OCI-LY3 (cell line): ENCODE measurements at regions not wholly inside any gene's neighbourhood (a gene's known extent, or its start where the extent isn't known, plus 50 kb on each side); places are given as distances from the start of the nearest gene placed in this dataset.

ENCODE experiments used
- EZH2phosphoT487 ChIP-seq: fragments of 200-600 bp; shearing (Covaris generic); IDR thresholded peaks from 2 replicates; pipeline ENCODE4 v1.6.1; 2018; ENCODE audit warnings: antibody characterized with exemption, mixed run types, low read depth
- TF ChIP-seq, protein P1 (sequence below): fragments of 200-600, 300-600 bp; sonication (generic); IDR thresholded peaks from 2 replicates; pipeline ENCODE4 v1.5.1; 2014; ENCODE audit warnings: antibody characterized with exemption, low read length, low read depth

DNA sequence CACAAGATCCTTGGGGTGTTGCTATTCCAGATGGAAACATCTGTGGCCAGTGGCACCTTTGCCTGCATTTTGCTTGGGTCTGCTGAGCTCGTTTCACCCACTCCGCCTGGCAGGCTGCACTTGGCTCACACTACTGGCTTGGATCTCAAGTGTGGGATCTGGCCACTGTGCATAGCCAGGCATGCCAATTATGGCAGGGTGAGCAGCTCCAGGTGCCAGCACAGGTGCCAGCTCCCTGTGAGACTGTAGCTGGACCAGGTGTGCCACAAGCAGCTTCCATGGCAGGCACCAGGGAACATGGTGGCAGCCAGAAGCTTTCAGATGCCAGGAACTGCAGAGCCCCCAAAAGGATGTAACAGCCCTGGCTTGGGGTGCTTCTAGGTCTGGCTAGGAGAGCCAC, 463.8 kb upstream of the PABPC4L start:
- TF ChIP-seq, protein P1, sequence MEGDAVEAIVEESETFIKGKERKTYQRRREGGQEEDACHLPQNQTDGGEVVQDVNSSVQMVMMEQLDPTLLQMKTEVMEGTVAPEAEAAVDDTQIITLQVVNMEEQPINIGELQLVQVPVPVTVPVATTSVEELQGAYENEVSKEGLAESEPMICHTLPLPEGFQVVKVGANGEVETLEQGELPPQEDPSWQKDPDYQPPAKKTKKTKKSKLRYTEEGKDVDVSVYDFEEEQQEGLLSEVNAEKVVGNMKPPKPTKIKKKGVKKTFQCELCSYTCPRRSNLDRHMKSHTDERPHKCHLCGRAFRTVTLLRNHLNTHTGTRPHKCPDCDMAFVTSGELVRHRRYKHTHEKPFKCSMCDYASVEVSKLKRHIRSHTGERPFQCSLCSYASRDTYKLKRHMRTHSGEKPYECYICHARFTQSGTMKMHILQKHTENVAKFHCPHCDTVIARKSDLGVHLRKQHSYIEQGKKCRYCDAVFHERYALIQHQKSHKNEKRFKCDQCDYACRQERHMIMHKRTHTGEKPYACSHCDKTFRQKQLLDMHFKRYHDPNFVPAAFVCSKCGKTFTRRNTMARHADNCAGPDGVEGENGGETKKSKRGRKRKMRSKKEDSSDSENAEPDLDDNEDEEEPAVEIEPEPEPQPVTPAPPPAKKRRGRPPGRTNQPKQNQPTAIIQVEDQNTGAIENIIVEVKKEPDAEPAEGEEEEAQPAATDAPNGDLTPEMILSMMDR: no peak
- TF ChIP-seq EZH2phosphoT487: no peak
